Sigmoid colon (tissue), 4 donors: ENCODE measurements at regions not wholly inside any gene's neighbourhood (a gene's known extent, or its start where the extent isn't known, plus 50 kb on each side); places are given as distances from the start of the nearest gene placed in this dataset.

Source experiments
- EP300 ChIP-seq, 4 donors: sonication (generic); formaldehyde crosslinking; IDR thresholded peaks; one replicate each; pipeline ENCODE4 v1.6.1; 2017; ENCODE audit warnings: antibody characterized with exemption in 4 of 4
- POLR2A ChIP-seq, 2 donors: fragments of 450-650 bp; IDR thresholded peaks; one replicate each; pipeline ENCODE4 v1.6.1; 2016; ENCODE audit warnings: antibody characterized with exemption in 2 of 2, mild to moderate bottlenecking in 2 of 2, moderate library complexity in 2 of 2
- POLR2AphosphoS5 ChIP-seq, 4 donors: sonication (generic); formaldehyde crosslinking; IDR thresholded peaks; one replicate each; pipeline ENCODE4 v1.6.1; 2017; ENCODE audit warnings: antibody characterized with exemption in 4 of 4
- TF ChIP-seq, protein P1 (sequence below), 4 experiments: fragments of 450-650 bp in 3 of 4; fragments of 200-600 bp in 1 of 4; IDR thresholded peaks; one replicate each; pipeline ENCODE4 v1.5.1; 2016 to 2019; ENCODE audit warnings: antibody characterized with exemption in 4 of 4, mild to moderate bottlenecking in 3 of 4, moderate library complexity in 2 of 4

DNA sequence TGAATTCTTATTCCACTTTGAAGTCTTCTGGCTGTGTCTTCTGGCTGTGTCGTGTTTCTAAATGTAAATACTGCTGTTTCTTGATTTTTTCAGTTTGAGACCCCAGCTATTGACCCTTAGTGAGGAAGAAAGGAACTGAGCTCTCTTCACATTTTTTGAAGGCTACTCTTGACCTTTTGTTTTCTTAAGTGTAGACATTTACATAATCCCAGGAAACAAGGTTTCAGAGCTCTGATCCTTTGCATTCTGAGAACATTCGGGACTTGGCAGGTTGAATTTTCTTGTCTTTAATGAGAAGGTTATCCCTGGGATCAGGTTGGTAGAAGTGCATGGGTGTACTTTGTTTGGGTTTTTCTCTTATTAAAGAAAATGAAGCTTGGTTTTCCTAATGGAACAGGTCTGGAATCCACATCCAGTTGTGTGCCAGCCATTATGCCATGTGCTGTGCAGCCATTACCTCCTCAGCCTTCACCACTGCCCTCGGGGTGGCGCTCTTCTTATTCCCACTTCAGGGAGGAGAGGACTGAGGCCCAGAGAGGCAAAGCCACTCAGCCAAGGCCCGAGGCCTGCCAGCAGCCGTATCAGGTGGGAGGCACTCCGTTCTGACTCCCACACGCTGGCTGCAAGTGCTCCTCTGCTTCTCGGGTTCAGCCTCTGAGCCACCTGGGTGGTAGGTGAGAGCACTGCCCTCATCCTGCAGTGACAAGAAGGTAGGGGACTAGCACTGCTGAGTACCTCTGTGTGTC lies 120.9 kb downstream of the BEGAIN start:
- TF ChIP-seq, protein P1, sequence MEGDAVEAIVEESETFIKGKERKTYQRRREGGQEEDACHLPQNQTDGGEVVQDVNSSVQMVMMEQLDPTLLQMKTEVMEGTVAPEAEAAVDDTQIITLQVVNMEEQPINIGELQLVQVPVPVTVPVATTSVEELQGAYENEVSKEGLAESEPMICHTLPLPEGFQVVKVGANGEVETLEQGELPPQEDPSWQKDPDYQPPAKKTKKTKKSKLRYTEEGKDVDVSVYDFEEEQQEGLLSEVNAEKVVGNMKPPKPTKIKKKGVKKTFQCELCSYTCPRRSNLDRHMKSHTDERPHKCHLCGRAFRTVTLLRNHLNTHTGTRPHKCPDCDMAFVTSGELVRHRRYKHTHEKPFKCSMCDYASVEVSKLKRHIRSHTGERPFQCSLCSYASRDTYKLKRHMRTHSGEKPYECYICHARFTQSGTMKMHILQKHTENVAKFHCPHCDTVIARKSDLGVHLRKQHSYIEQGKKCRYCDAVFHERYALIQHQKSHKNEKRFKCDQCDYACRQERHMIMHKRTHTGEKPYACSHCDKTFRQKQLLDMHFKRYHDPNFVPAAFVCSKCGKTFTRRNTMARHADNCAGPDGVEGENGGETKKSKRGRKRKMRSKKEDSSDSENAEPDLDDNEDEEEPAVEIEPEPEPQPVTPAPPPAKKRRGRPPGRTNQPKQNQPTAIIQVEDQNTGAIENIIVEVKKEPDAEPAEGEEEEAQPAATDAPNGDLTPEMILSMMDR (IDR thresholded peaks at IDR 0.05), result no peak
- TF ChIP-seq POLR2A (IDR thresholded peaks at IDR 0.05) (no peak), EP300 (IDR thresholded peaks at IDR 0.05) (no peak), POLR2AphosphoS5 (IDR thresholded peaks at IDR 0.05) (no peak)
